ENCODE measurements at regions not wholly inside any gene's neighbourhood (a gene's known extent, or its start where the extent isn't known, plus 50 kb on each side); places are given as distances from the start of the nearest gene placed in this dataset.
"Not testable (repeated sequence)": the region's sequence is repeated elsewhere in the genome, so short reads cannot be mapped to it uniquely, and the experiment has no call there.

DNA sequence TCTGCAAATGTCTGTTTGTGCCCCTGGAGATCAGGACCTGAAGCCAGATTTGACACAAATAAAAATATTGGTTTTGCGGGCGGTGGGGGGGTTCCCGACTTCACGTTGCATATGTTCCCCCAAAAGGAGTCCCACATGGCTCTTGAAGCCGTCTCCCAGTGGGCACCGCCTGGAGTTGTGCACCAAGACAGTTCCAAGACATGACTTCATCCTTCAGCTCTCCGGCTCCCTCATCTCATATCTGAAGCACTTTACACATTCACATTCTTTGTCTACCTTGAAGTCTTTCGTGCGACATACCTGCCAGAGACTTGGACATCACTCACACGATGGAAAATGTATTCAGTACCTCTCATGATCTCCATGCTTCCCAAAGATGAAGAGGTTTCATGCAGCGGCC is 362.8 kb upstream of the FOXK1 start:
- DNase-seq = no peak

DNA sequence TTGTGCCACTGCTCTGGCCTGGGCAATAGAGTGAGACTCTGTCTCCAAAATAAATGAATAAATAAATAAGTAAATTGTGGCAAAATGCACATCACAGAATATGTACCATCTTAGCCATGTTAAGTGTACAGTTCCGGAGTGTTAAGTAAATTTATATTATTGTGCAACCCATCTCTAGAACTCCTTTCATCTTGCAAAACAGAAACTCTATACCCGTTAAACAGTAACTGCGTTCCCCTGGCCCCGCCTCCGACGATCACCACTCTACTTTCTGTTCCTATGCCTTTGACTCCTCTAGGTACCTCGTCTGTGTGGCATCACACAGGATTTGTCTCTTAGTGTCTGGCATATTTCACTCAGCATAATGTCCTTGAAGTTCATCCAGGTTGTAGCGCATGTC is 356.4 kb upstream of the FOXK1 start:
- no peak for DNase-seq

DNA sequence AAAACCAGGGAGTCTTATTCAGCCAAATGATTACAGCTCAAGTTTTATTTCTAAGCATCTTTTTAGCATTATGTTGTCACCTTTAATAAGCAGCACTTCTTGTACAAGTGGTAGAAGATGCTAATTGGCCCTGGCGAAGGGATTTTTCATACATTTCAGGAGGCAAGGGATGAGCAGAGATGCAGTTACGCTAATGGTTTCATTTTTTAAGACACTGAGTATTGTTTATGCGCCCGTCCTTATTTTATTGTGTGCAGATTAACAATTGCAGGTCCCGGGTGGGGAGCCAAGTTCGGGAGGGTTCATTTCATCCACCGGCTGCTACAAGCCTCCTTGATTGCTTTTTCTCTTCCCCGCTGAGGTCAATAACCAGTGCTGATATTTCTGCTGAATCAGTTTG is 350.4 kb upstream of the FOXK1 start:
- DNase-seq = no peak

DNA sequence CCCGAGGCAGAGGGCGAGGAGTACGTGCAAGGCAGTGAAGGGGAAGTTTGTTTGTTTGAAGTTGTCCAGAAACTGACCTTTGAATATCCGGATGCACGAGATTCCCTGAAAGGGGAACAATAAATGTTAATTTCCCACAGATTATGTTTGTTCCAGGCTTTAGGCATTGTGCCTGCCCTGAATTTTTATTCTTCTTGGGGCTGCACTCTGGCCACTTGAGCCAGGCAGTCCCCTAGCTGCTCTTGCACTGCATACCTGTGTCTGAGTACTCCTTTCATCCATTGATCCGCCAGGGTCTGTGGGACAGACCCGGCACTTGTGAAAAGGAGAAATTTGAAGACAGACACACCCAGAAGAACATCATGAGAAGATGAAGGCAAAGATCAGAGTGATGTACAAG is 343.5 kb upstream of the FOXK1 start:
- no peak for DNase-seq

DNA sequence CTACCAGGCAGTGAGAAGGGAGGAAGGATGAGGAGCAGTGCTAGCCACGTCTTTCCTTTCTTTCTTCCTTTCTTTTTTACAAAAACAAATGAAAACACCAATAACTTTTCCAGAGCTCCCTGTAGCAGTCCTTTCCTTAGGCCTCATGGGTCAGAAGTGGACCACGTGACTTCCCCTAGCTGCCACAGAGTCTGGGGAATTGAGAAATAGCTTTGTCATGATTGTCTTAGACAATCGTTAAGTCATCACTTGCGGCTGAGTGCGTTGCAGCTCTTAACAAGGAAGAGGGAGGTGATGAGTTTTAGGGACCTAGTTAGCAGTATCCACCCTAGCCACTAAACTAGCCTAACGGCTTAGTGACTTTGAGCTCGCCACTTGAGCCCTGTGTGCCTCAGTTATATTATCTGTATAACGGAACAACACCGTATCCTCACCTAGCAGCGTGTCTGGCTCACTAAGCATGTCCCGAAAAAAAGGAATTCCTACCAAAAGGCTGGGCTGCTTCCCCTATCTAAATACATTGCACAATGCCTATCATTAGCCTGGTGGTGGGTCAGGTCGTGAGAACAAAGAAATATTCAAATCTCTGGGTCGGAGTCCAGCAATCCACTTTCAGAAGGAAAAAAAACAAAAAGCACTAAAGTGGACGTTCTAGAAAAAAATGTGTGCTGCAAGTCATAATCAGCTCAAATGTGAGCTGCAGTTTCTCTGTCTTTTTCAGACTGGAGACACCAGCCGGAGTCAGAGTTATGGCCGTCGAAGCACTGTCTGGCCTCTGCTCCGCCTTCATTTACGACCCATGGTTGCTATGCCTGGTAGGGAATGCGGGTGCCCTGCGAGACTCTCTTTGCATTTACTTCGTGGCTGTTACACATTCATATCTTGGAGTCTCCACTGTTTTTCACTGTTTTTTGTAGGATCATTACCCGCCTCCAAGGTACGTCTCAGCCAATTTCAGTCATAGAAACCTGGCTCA is 338.5 kb upstream of the FOXK1 start:
- DNase-seq = no peak

DNA sequence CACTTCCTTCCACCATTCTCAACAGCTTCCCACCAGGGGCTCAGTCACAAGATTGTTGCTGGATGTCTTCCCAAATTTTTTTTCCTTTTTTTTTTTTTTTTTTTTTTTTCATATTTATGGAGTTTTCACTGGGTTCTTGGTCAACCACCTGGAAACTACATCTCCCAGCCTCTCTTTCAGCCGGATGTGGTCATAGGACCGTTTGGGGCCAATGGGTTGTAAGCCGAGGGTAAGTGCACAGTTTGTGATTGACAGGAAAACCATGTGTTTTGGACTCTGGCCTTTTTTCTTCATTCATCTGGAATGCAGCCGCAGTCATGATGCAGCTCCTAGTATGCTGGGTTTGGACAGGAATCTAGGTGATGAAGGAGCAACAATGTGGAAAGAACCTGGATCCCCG is 337.1 kb upstream of the FOXK1 start:
- no peak for DNase-seq

DNA sequence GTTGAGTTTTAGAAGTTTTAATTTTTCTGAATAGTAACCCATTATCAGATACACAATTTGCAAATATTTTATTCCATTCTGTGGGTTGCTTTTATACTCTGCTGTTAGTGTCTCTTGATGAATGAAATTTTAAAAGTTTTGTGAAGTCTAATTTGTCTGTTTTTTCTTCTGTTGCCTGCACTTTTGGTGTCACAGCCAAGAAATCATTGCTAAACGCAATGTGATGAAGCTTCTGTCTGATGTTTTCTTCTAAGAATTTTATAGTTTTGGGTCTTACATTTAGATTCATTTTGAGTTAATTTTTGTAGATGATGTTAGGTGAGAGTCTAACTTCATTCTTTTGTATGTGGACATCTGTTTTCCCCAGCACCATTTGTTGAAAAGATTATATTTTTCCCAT is 330.0 kb upstream of the FOXK1 start:
- DNase-seq = no peak

DNA sequence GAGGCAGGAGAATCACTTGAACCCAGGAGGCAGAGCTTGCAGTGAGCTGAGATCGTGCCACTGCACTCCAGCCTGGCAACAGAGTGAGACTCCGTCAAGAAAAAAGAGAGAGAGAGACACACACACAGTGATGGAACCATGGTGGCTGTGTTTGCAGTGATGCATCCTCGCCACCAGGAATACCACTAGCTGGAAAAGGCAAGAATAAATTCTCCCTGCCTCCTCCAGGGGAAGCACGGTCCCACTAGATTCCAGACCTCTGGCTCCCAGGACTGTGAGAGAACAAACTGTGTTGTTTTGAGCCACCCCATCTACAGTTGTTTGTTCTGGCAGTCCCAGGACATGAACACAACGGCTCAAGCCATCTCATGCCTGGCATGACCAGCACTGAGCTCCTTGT is 320.3 kb upstream of the FOXK1 start:
- DNase-seq = no peak

DNA sequence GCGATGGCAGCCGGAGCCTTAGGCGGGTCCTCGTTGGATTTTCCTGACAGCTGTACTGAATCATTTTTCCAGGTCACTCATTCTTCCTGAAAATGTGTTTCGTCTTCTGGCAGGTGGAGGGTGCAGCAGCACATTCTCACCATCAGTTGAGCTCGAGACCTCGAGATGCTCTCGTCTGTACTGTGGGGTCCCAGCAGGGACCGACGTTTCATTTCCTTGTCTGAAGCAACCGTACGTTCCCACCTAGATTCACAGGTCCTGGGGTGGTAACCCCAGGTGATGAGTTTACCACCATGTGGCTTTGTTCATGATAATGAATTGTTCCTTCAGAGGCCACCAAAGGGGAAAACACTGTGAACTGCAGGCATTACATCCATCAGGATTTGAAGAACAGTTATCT is 298.5 kb upstream of the FOXK1 start:
- DNase-seq = no peak

DNA sequence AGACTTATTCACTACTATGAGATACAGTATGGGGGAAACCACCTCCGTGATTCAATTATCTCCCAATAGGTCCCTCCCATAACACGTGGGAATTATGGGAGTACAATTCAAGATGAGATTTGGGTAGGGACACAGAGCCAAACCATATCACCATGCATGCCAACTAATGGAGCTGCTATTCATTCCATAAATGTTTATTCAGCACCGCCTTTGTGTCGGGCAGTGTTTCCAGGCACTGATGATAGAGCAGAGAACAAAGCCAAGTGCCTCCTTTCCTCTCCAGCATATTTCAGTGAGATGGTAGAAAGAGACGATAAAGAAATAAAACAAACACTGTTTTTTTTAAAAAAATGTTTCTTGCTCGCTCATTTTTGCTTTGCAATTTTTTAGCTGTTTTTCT is 295.9 kb upstream of the FOXK1 start:
- no peak for DNase-seq

DNA sequence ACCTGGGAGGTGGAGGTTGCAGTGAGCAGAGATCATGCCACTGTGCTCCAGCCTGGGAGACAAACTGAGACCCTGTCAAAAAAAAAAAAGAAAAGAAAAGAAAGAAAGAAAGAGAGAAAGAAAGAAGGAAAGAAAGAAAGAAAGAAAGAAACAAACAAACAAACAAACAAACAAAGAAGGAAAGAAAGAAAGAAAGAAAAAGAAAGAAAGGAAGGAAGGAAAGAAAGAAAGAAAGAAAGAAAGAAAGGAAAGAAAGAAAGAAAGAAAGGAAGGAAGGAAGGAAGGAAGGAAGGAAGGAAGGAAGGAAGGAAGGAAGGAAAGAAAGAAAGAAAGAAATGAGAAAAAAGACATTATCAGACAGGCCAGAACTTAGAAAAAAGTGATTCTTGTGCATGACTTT is 291.0 kb upstream of the FOXK1 start:
- not testable (repeated sequence) for DNase-seq

DNA sequence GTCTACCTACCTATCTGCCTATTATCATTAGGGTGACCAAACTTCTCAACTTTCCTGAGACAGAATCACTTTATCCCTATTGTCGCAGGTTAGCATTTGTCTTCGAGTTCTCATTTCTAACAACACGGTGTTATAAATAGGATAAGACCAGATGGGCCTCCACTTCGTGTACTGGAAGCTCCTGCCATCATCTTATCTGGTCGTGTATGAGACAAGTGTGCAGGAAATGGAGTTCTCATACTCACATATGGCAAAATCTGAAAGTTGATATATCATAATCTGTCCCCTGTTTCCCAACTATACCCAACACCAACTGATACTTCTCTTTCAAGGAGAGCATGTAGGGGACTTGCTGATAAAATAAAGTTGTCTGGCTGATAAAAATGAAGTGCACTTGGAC is 287.4 kb upstream of the FOXK1 start:
- DNase-seq = no peak

DNA sequence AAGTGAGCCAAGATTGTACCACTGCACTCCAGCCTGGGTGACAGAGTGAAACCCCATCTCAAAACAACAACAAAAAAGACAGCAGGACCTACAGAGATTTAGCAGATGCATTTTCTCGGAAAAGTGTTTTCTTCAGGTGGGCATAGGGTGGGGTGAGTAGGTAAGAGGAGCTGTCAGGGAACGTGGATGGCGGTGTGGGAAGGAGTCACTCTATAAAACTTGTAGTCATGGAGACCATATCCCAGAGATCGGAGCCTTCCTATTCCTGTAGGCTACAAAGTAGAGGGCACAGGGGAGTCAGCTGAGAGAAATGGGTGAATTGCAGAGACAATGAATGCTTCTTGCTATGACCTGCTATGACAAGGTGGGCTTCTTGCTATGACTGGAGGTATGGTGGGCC is 283.0 kb upstream of the FOXK1 start:
- DNase-seq = no peak

DNA sequence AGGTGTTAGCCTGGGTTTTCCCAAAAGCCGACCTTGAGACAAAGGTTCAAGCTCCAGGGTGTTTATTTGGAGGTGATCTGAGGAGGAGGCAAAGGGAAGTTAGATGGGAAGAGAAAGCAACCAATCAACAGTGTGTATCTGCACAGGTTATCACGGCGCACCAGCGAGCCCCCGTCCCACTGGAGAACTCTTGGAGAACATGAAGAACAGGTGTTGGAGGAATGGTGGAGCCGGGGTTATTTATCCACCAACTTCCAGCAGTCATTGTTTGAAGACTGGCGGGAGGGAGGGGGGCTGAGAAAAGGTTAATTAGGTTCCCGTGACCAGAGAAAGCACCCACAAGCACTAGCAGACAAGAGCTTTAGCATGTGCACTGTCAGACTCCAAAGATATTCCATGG is 282.5 kb upstream of the FOXK1 start:
- DNase-seq = no peak

DNA sequence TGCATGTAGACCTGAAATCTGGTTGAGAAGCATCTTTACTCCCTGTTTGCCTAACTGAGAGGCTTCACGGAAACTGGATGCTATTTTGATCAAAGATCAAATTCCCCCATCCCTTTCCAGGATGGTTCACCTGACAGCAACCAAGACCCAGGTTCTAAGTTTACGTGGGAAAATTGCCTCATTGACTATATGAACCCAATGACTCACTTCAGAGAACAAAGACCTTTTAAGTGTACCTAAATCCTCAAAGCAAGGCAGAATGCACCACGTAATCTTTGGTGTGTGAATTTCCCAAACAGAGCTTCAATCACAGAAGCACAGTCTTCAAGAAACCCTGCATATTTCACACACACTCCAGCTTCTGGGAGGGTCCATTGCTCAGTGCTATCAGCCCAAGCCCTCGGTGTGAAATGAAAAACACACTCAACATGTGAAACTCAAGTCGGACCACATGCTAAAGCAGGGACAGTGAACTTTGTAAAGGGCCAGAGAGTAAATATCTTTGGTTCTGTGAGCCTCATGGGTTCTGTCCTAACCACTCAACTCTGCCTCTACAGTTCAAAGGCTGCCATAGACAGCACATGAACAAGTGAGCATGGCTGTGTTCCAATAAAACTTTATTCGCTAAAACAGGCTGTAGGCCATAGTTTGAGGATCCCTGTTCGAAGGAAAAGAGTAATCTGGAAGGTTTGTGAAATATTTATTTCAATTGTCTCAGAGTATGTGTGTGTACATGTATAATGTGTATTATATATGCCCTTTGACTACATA is 275.6 kb upstream of the FOXK1 start:
- DNase-seq = no peak

DNA sequence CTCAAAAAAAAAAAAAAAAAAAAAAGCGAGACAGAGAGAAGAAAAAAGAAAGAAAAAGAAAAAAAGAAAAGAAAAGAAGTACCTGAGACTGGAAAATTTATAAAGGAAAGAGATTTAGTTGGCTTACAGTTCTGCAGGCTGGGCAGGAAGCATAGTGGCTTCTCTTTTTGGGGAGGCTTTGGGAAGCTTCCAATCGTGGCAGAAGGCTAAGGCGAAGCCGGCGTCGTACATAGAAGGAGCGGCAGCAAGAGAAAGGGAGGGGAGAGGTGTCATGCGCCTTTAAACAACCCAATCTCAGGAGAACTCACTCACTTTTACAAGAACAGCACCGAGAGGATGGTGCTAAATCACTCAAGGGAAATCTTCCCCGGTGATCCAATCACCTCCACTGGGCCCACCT is 272.1 kb upstream of the FOXK1 start:
- no peak for DNase-seq

DNA sequence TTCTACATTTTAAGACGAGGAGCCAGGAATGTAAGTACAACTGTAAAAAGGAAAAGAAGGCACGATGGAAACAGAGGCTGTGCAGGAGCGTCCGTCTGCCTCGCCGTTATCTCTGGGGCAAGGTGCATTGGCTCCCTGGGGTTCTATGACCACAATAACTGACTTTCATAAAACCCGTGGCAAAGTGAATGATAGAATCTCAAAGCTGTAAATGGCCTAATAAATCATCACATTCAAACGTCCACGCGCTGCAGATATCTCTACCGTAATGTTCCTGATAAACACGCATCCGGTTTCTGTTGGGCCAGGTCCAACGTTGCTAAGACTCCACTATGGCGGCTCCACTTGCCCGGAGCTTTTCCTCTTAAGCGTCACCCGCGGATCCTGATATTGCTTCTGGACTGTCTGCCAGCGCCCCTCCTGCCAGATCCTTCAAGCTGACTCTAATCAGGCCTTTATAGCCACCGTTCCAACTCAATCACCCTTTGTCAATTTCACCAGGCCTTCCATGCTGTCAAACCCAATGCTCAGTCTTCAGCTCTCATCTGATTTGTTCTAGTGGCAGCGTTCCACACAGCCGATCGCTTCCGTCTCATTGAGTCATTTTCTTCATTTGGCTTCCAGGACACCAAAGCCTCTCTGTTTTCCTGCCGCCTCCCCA is 265.6 kb upstream of the FOXK1 start:
- DNase-seq = no peak

DNA sequence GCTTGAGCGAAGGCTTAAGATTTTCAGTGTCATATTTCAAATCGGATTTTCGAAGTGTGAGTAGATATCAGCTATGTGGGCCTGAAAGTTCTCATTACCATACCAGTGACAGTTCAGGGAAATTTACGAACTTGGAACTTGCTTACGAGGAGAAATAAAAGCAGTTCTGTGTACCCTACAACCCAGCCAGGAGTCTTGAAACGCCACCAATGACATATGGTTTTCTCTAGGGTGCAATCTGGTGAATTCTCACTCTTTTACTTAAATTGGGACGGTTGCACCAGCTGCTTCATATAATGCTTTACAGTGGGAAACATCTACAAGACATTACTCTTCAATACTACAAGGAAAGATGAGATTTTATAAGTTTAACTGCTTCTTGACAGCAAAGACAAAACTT is 253.6 kb upstream of the FOXK1 start:
- DNase-seq = no peak

DNA sequence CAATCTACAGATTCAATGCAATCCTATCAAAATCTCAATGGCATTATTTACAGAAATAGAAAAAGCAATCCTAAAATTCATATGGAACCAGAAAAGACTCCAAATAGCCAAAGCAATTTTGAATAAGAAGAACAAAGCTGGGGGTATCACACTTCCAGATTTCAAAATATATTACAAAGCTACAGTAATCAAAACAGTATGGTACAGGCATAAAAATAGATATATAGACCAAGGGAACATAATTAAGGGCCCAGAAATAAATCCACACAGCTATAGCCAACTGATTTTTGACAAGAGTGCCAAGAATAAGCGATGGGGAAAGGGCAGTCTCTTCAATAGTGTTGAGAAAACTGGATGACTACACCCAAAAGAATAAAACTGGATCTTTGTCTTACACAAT is 251.9 kb upstream of the FOXK1 start:
- no peak for DNase-seq

DNA sequence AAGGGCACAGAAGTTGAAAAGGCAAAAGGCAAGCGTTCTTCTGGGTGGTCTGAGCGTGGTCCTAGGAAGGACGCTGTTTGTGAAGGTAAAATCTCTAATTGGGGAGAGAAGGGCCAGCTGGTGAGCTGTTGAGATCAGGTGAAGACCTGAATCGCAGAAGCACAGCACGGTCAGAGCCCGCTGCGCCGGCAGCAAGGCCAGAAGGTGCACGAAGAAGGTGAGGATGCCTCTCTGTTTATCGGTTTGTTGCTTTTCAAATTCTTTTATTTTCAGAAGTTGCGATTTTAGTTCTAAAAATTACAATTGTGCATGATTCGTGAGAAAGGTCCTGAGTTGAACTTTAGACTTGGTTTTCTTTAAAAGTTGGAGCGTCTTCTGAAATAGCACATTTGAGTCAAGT is 247.8 kb upstream of the FOXK1 start:
- DNase-seq = no peak

DNA sequence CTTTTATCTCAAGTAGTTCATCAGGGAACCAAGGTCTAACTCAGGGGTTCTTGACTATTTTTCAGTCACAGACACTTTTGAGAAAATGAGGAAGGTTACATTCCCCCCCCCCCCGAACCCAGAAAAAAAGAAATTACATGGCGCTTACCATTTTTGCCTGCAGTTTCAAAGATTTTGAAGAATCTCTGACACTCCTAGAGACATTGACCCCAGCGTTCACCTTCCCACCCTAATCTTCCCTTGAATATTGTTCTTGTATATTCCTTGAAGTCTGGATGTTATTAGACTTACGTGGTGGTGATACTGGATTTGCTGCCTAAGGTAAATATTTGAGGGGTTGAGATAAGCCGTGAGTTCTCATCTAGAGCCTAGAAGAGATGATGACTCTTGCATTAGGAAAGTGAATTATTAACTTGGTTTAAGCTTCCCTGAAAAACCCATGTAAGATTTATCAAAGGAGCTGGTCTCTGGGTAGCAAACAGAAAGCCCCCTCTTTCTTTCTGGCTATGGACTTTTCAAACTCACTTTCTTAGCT is 245.7 kb upstream of the FOXK1 start:
- no peak for DNase-seq

DNA sequence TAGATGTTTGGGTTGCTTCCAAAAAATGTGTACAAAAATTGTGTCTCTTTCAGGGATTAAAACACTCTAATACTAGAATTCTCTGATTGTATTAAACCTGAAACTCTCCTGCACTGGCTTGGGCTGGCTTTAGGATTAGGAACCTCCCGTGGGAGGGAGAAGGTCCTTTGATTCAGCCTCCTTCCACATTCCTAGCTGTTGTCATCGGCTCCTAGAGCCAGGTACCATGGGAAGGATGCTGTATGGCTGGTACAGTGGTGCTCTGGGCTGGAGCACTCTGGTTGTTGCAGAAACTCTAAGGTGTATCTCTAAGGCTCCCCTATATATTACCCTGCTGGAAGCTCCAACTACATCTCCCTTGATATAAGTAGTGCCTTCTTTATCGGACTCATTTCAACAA is 245.2 kb upstream of the FOXK1 start:
- no peak for DNase-seq

DNA sequence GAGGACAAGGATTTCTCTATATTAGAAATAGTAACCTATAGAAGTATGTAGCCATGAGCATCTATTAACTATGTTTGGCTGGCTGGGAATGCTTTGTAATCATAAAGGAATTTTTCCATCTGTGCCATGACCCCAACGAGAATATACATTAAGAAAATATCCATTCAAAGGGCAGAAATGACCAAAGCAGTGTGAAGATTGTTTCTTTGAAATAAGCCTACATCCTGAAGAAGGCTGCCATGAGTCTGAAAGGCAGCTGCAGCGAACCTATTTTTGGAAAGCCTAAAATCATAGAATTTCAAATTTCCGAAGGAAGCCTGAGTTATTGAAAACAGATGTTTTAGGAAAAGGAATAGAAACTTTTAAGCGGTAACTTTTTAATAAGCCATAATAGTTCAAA is 244.2 kb upstream of the FOXK1 start:
- DNase-seq = no peak
